ENCODE measurements at regions not wholly inside any gene's neighbourhood (a gene's known extent, or its start where the extent isn't known, plus 50 kb on each side); places are given as distances from the start of the nearest gene placed in this dataset.

DNA sequence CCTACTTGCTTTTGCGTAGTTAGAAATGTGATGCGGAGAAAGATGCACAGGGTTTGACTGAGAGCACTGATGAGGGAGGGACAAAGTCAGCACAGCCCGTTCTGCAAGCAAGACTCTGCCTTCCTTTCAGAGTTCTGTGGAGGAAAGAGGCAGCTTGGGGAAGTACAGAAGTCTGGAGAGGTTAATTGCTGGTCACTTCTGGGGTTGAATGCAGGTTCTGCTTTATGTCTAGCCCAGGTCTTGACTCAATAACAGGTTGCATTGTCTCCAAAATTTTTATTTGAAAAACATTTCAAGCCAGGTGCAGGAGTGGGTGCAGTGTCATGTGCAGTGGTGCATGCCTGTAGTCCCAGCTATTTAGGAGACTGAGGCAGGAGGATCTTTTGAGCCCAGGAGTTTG is 461.7 kb downstream of the NR2F2 start:
- no peaks in the 10 kb centered on the region for H3K9me3 ChIP-seq (ENCODE audit: control insufficient read depth in 5 of 5, low read length in 5 of 5)
- no peak overlapping the region for H3K4me3 ChIP-seq (ENCODE audit: low read depth in 1 of 5, low read length in 5 of 5)
- no peaks in the 10 kb centered on the region for H3K36me3 ChIP-seq (ENCODE audit: control insufficient read depth in 5 of 5, insufficient read depth in 5 of 5, low read length in 5 of 5)
- H3K27me3 ChIP-seq (ENCODE audit: control insufficient read depth in 5 of 5, insufficient read depth in 4 of 5, low read length in 5 of 5), result no peaks in the 10 kb centered on the region
- no peaks in the 10 kb centered on the region for H3K4me1 ChIP-seq (ENCODE audit: control insufficient read depth in 5 of 5, insufficient read depth in 5 of 5, low read length in 5 of 5)
- H3K9ac ChIP-seq (ENCODE audit: low read length in 5 of 5), result no peak overlapping the region
- no peak overlapping the region for H3K27ac ChIP-seq (ENCODE audit: low read depth, low read length)

DNA sequence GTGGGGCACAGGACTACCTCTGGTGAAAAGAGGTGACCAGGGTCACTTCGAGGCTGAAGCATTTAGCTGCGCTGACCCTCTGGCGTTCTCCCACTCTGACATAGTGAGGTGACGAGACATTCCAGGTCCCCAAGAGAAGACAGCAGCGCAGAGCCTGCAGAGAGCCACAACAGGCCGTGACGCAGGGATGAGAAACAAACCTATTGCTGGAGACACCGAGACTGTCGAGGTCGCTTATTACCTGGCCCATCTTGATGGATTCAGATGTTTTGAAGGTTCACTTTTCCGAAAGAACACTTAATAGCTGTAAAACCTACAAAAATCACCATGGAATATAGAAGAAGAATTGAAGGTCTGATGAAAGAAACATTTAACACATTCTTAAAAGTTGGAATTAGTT is 466.3 kb downstream of the NR2F2 start:
- Histone ChIP-seq H3K9me3 (ENCODE audit: control insufficient read depth in 5 of 5, low read length in 5 of 5) (no peaks in the 10 kb centered on the region), H3K36me3 (ENCODE audit: control insufficient read depth in 5 of 5, insufficient read depth in 5 of 5, low read length in 5 of 5) (no peaks in the 10 kb centered on the region), H3K4me1 (ENCODE audit: control insufficient read depth in 5 of 5, insufficient read depth in 5 of 5, low read length in 5 of 5) (no peaks in the 10 kb centered on the region), H3K9ac (ENCODE audit: low read length in 5 of 5) (no peak overlapping the region), H3K4me3 (ENCODE audit: low read depth in 1 of 5, low read length in 5 of 5) (no peak overlapping the region), H3K27me3 (ENCODE audit: control insufficient read depth in 5 of 5, insufficient read depth in 4 of 5, low read length in 5 of 5) (peaks cover 0 to 3% (median 0%) of the 10 kb centered on the region in 5 donors), H3K27ac (ENCODE audit: low read depth, low read length) (no peak overlapping the region)

DNA sequence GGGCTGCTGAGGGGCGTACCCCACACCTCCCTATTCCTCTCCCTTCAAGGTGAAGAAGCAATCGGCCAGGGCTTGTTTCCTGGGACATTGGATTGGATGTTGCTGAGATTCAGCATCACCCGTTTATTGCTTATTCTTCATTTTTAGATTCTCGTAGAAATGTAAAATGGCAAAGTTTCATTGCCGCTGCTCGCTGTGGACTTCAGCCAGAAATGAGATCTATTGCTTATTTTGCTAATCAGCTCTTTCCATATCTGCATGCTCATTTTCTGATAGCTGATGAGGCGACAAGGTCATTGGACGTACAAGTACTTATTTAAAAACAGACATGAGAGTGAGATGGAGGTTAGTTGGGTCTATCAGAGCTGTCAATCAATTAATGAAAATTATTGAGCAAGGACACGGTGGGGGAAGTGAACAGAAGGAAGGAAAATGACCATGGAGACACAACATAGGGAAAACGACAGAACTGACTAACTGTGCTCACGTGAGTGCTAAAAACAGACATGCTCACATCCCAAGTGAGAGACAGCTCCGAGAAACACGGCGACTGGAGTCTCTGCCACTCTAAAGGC is 471.2 kb downstream of the NR2F2 start:
- Histone ChIP-seq H3K4me3 (ENCODE audit: low read depth in 1 of 5, low read length in 5 of 5) (no peak overlapping the region), H3K36me3 (ENCODE audit: control insufficient read depth in 5 of 5, insufficient read depth in 5 of 5, low read length in 5 of 5) (no peaks in the 10 kb centered on the region), H3K9me3 (ENCODE audit: control insufficient read depth in 5 of 5, low read length in 5 of 5) (no peaks in the 10 kb centered on the region), H3K27ac (ENCODE audit: low read depth, low read length) (no peak overlapping the region), H3K27me3 (ENCODE audit: control insufficient read depth in 5 of 5, insufficient read depth in 4 of 5, low read length in 5 of 5) (peaks cover 0 to 5% (median 0%) of the 10 kb centered on the region in 5 donors), H3K4me1 (ENCODE audit: control insufficient read depth in 5 of 5, insufficient read depth in 5 of 5, low read length in 5 of 5) (no peaks in the 10 kb centered on the region), H3K9ac (ENCODE audit: low read length in 5 of 5) (no peak overlapping the region)

DNA sequence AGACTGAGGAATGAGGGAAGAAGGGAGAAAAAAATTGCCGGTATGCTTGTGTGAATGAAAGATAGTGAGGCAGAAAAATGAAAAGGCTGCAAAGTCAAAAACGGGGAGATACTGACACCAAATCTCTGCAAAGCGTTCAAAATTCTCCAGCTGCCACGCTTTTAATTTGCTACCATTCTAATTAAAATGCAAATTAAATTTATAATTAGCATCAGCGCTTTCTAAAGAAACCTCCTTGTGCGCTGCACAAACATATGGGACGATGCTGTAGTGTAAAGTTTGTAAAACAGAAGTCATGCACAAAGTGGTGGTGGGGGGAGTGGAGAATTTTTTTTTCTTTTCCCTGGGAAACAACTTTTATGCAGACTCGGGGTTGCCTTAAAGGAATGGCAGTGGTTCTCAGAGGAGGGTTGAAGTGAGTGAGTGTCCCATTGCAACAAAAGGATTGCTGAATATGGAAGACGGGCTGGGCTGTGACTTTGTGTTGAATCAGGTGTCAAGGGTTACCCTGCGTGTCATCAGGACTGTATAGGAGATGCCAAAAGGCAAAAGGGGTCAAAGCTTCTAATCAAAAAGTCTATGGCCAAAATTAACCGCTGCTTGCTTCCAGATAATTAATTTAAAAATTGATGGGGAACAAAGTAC is 472.2 kb downstream of the NR2F2 start:
- Histone ChIP-seq H3K27me3 (ENCODE audit: control insufficient read depth in 5 of 5, insufficient read depth in 4 of 5, low read length in 5 of 5) (peaks cover 0 to 5% (median 0%) of the 10 kb centered on the region in 5 donors), H3K27ac (ENCODE audit: low read depth, low read length) (no peak overlapping the region), H3K9ac (ENCODE audit: low read length in 5 of 5) (no peak overlapping the region), H3K36me3 (ENCODE audit: control insufficient read depth in 5 of 5, insufficient read depth in 5 of 5, low read length in 5 of 5) (no peaks in the 10 kb centered on the region), H3K4me1 (ENCODE audit: control insufficient read depth in 5 of 5, insufficient read depth in 5 of 5, low read length in 5 of 5) (no peaks in the 10 kb centered on the region), H3K4me3 (ENCODE audit: low read depth in 1 of 5, low read length in 5 of 5) (no peak overlapping the region), H3K9me3 (ENCODE audit: control insufficient read depth in 5 of 5, low read length in 5 of 5) (no peaks in the 10 kb centered on the region)

GRCh38 chr15:96804754-96805153 is 474.3 kb downstream of the NR2F2 start:
- Histone ChIP-seq H3K36me3 (ENCODE audit: control insufficient read depth in 5 of 5, insufficient read depth in 5 of 5, low read length in 5 of 5) (no peaks in the 10 kb centered on the region), H3K27ac (ENCODE audit: low read depth, low read length) (no peak overlapping the region)

DNA sequence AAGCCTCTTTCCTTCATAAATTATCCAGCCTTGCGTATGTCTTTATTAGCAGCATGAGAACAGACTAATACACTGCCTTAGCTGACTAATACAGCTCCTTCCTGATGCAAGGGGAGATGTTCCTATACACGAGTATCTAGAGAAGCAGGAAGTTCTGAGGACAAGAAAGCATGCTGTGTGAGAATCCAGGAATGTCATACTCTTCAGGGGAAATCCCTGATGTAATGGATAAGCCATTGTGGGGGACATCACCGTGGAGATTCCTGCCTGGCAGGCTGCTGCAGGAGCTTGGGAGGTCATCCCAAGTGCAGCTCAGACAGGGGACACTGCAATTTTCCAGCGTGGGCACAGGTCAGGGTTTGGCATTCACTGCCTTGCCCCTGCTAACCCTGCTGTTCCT is 476.9 kb downstream of the NR2F2 start:
- no peak overlapping the region for H3K9ac ChIP-seq (ENCODE audit: low read length in 5 of 5)
- H3K4me1 ChIP-seq (ENCODE audit: control insufficient read depth in 5 of 5, insufficient read depth in 5 of 5, low read length in 5 of 5), result no peaks in the 10 kb centered on the region
- no peaks in the 10 kb centered on the region for H3K27me3 ChIP-seq (ENCODE audit: control insufficient read depth in 5 of 5, insufficient read depth in 4 of 5, low read length in 5 of 5)
- no peak overlapping the region for H3K4me3 ChIP-seq (ENCODE audit: low read depth in 1 of 5, low read length in 5 of 5)
- H3K9me3 ChIP-seq (ENCODE audit: control insufficient read depth in 5 of 5, low read length in 5 of 5), result no peaks in the 10 kb centered on the region
- no peak overlapping the region for H3K27ac ChIP-seq (ENCODE audit: low read depth, low read length)
- no peaks in the 10 kb centered on the region for H3K36me3 ChIP-seq (ENCODE audit: control insufficient read depth in 5 of 5, insufficient read depth in 5 of 5, low read length in 5 of 5)

More at GRCh38 chr15:96804754-96805153, 474.3 kb downstream of the NR2F2 start:
- no peaks in the 10 kb centered on the region for H3K9me3 ChIP-seq (ENCODE audit: control insufficient read depth in 5 of 5, low read length in 5 of 5)
- H3K4me3 ChIP-seq (ENCODE audit: low read depth in 1 of 5, low read length in 5 of 5), result no peak overlapping the region
- H3K9ac ChIP-seq (ENCODE audit: low read length in 5 of 5), result no peak overlapping the region
- H3K4me1 ChIP-seq (ENCODE audit: control insufficient read depth in 5 of 5, insufficient read depth in 5 of 5, low read length in 5 of 5), result no peaks in the 10 kb centered on the region
- peaks cover 0 to 5% (median 0%) of the 10 kb centered on the region in 5 donors for H3K27me3 ChIP-seq (ENCODE audit: control insufficient read depth in 5 of 5, insufficient read depth in 4 of 5, low read length in 5 of 5)

GRCh38 chr15:96817900-96818299 is 487.4 kb downstream of the NR2F2 start:
- Histone ChIP-seq H3K4me3 (ENCODE audit: low read depth in 1 of 5, low read length in 5 of 5) (no peak overlapping the region), H3K27me3 (ENCODE audit: control insufficient read depth in 5 of 5, insufficient read depth in 4 of 5, low read length in 5 of 5) (no peaks in the 10 kb centered on the region), H3K36me3 (ENCODE audit: control insufficient read depth in 5 of 5, insufficient read depth in 5 of 5, low read length in 5 of 5) (no peaks in the 10 kb centered on the region), H3K9ac (ENCODE audit: low read length in 5 of 5) (no peak overlapping the region), H3K27ac (ENCODE audit: low read depth, low read length) (no peak overlapping the region), H3K4me1 (ENCODE audit: control insufficient read depth in 5 of 5, insufficient read depth in 5 of 5, low read length in 5 of 5) (no peaks in the 10 kb centered on the region), H3K9me3 (ENCODE audit: control insufficient read depth in 5 of 5, low read length in 5 of 5) (no peaks in the 10 kb centered on the region)

DNA sequence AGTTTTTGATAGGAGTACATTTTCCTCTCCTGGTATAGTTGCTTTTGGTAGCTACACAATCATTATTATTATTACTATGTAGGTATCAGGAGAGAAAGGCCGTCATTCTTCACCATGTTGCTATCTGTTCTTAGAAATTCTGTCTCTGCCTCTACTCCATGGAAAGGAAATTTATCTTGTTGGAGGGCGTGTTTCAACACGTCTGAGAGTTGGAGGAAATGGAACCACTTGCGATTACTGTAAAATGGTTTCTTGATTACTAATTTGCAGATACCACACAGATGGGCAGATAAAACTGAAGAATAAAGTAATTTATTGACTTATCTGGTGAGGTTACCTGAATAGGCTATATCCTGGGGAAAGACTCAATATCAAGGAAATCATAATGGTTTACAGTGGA is 488.4 kb downstream of the NR2F2 start:
- H3K9me3 ChIP-seq (ENCODE audit: control insufficient read depth in 5 of 5, low read length in 5 of 5), result no peaks in the 10 kb centered on the region
- H3K4me1 ChIP-seq (ENCODE audit: control insufficient read depth in 5 of 5, insufficient read depth in 5 of 5, low read length in 5 of 5), result no peaks in the 10 kb centered on the region
- no peak overlapping the region for H3K27ac ChIP-seq (ENCODE audit: low read depth, low read length)
- H3K36me3 ChIP-seq (ENCODE audit: control insufficient read depth in 5 of 5, insufficient read depth in 5 of 5, low read length in 5 of 5), result no peaks in the 10 kb centered on the region
- no peaks in the 10 kb centered on the region for H3K27me3 ChIP-seq (ENCODE audit: control insufficient read depth in 5 of 5, insufficient read depth in 4 of 5, low read length in 5 of 5)
- H3K4me3 ChIP-seq (ENCODE audit: low read depth in 1 of 5, low read length in 5 of 5), result no peak overlapping the region
- H3K9ac ChIP-seq (ENCODE audit: low read length in 5 of 5), result no peak overlapping the region

- H3K27me3 ChIP-seq (ENCODE audit: control insufficient read depth in 5 of 5, insufficient read depth in 4 of 5, low read length in 5 of 5), result no peaks in the 10 kb centered on the region
- H3K9me3 ChIP-seq (ENCODE audit: control insufficient read depth in 5 of 5, low read length in 5 of 5), result no peaks in the 10 kb centered on the region
- H3K9ac ChIP-seq (ENCODE audit: low read length in 5 of 5), result no peak overlapping the region
- H3K4me1 ChIP-seq (ENCODE audit: control insufficient read depth in 5 of 5, insufficient read depth in 5 of 5, low read length in 5 of 5), result no peaks in the 10 kb centered on the region
- no peaks in the 10 kb centered on the region for H3K36me3 ChIP-seq (ENCODE audit: control insufficient read depth in 5 of 5, insufficient read depth in 5 of 5, low read length in 5 of 5)
- no peak overlapping the region for H3K4me3 ChIP-seq (ENCODE audit: low read depth in 1 of 5, low read length in 5 of 5)
- no peak overlapping the region for H3K27ac ChIP-seq (ENCODE audit: low read depth, low read length)
These were observed 497.5 kb downstream of the NR2F2 start for GRCh38 chr15:96827981-96828380.

GRCh38 chr15:96837241-96837970 is 506.9 kb downstream of the NR2F2 start:
- Histone ChIP-seq H3K9me3 (ENCODE audit: control insufficient read depth in 5 of 5, low read length in 5 of 5) (peaks cover 0 to 14% (median 0%) of the 10 kb centered on the region in 5 donors), H3K4me3 (ENCODE audit: low read depth in 1 of 5, low read length in 5 of 5) (no peak overlapping the region), H3K27me3 (ENCODE audit: control insufficient read depth in 5 of 5, insufficient read depth in 4 of 5, low read length in 5 of 5) (no peaks in the 10 kb centered on the region), H3K9ac (ENCODE audit: low read length in 5 of 5) (no peak overlapping the region), H3K27ac (ENCODE audit: low read depth, low read length) (no peak overlapping the region), H3K36me3 (ENCODE audit: control insufficient read depth in 5 of 5, insufficient read depth in 5 of 5, low read length in 5 of 5) (no peaks in the 10 kb centered on the region), H3K4me1 (ENCODE audit: control insufficient read depth in 5 of 5, insufficient read depth in 5 of 5, low read length in 5 of 5) (no peaks in the 10 kb centered on the region)
